H1 (cell line): ENCODE measurements at regions not wholly inside any gene's neighbourhood (a gene's known extent, or its start where the extent isn't known, plus 50 kb on each side); places are given as distances from the start of the nearest gene placed in this dataset.

Experiments
- CTCF ChIA-PET: fragments of 300-600 bp; sonication (Branson Sonifier 250); formaldehyde crosslinking; loops from one replicate; lab custom pipeline; 2021; ENCODE audit not compliant: partially characterized antibody; lab: Charles Lee
- POLR2A ChIA-PET: fragments of 300-600 bp; sonication (Branson Sonifier 250); formaldehyde crosslinking; loops from one replicate; lab custom pipeline; 2021; ENCODE audit warnings: inconsistent platforms; ENCODE audit not compliant: partially characterized antibody; lab: Charles Lee
- DNase-seq, 2 experiments: peaks; one replicate each; pipeline versions ENCODE4 v3.0.0 to v3.0.0-alpha.2; 2010 to 2022; ENCODE audit warnings: low spot score in 2 of 2, low read depth in 1 of 2, mixed read lengths in 1 of 2
- FAIRE-seq: peaks from 2 replicates; lab custom pipeline; 2011; peaks lifted over from hg19 to GRCh38; lab: Jason Lieb, UNC
- H2AFZ ChIP-seq: 2 replicates; pipeline ENCODE4 v1.8.1; 2012; ENCODE audit warnings: low read length, inconsistent platforms
- H2AK5ac ChIP-seq: 2 replicates; pipeline ENCODE4 v1.6.1; 2013; ENCODE audit warnings: low read depth, low read length
- H2BK120ac ChIP-seq: replicated peaks from 2 replicates; pipeline ENCODE3; 2013; ENCODE audit warnings: low read depth, low read length, inconsistent platforms
- H2BK12ac ChIP-seq: 2 replicates; pipeline ENCODE4 v1.6.1; 2013; ENCODE audit warnings: low read depth, low read length
- H2BK15ac ChIP-seq: 2 replicates; pipeline ENCODE4 v1.6.1; 2013; ENCODE audit warnings: low read length
- H2BK20ac ChIP-seq: 2 replicates; pipeline ENCODE4 v1.6.1; 2013; ENCODE audit warnings: low read length
- H2BK5ac ChIP-seq: 2 replicates; pipeline ENCODE4 v1.6.1; 2013; ENCODE audit warnings: low read depth, low read length
- H3K14ac ChIP-seq: 2 replicates; pipeline ENCODE4 v1.6.1; 2013; ENCODE audit warnings: inconsistent platforms; ENCODE audit not compliant: insufficient read length
- H3K18ac ChIP-seq: 2 replicates; pipeline ENCODE4 v1.6.1; 2013; ENCODE audit warnings: low read length; ENCODE audit errors: extremely low read depth
- H3K23ac ChIP-seq: 2 replicates; pipeline ENCODE4 v1.6.1; 2013; ENCODE audit warnings: inconsistent platforms; ENCODE audit not compliant: insufficient read length
- H3K23me2 ChIP-seq: 2 replicates; pipeline ENCODE4 v1.6.1; 2013; ENCODE audit warnings: low read depth, low read length
- H3K27ac ChIP-seq: 2 replicates; pipeline ENCODE4 v1.6.1; 2011; ENCODE audit warnings: low read depth, low read length, inconsistent platforms
- H3K27me3 ChIP-seq, 4 experiments: replicated peaks in 1 of 4; 1 replicate in 1 of 4; 2 replicates in 3 of 4; pipeline versions ENCODE4 v1.6.1 to v1.8.1; 2011 to 2013; ENCODE audit warnings: low read length in 3 of 4, mild to moderate bottlenecking in 3 of 4, inconsistent platforms in 2 of 4, mixed read lengths in 2 of 4, moderate library complexity in 1 of 4; ENCODE audit not compliant: control insufficient read depth in 3 of 4, insufficient read depth in 3 of 4; ENCODE audit errors: extremely low read depth in 1 of 4
- H3K36me3 ChIP-seq, 4 experiments: 2 replicates each; pipeline versions ENCODE4 v1.6.1 to v1.8.1; 2011 to 2013; ENCODE audit warnings: mild to moderate bottlenecking in 4 of 4, low read length in 3 of 4, moderate library complexity in 2 of 4, control low read depth in 1 of 4, inconsistent platforms in 1 of 4; ENCODE audit not compliant: insufficient read depth in 4 of 4, control insufficient read depth in 2 of 4
- H3K4ac ChIP-seq: replicated peaks from 2 replicates; pipeline ENCODE3; 2013; ENCODE audit warnings: low read length, low read depth, mixed read lengths, inconsistent platforms; ENCODE audit not compliant: insufficient read length
- H3K4me1 ChIP-seq, 4 experiments: replicated peaks in 1 of 4; 1 replicate in 1 of 4; 2 replicates in 3 of 4; pipeline versions ENCODE4 v1.6.1 to v1.8.1; 2011 to 2013; ENCODE audit warnings: low read length in 3 of 4, inconsistent platforms in 2 of 4, mixed read lengths in 1 of 4; ENCODE audit not compliant: insufficient read depth in 4 of 4, control insufficient read depth in 3 of 4
- H3K4me2 ChIP-seq, 2 experiments: 2 replicates each; pipeline versions ENCODE4 v1.6.1 to v1.8.1; 2011 to 2013; ENCODE audit warnings: low read depth in 2 of 2, low read length in 2 of 2, control low read depth in 1 of 2, inconsistent platforms in 1 of 2, mild to moderate bottlenecking in 1 of 2; ENCODE audit not compliant: insufficient read depth in 1 of 2
- H3K4me3 ChIP-seq, 4 experiments: fragments of 200-600, 300-600 bp in 1 of 4; sonication (generic), shearing (Covaris generic), sonication (Bioruptor Twin) in 1 of 4; 2 replicates each; pipeline versions ENCODE4 v1.5.1 to v1.8.1; 2011 to 2016; ENCODE audit warnings: low read length in 4 of 4, low read depth in 3 of 4, control low read depth in 2 of 4, inconsistent platforms in 2 of 4, mild to moderate bottlenecking in 2 of 4, mixed read lengths in 1 of 4, moderate library complexity in 1 of 4; ENCODE audit not compliant: insufficient read depth in 2 of 4; ENCODE audit errors: extremely low read depth in 1 of 4
- H3K56ac ChIP-seq: replicated peaks from 2 replicates; pipeline ENCODE3; 2013; ENCODE audit warnings: low read depth, mild to moderate bottlenecking, mixed read lengths, low read length, inconsistent platforms; ENCODE audit not compliant: insufficient read length
- H3K79me1 ChIP-seq: 2 replicates; pipeline ENCODE4 v1.6.1; 2013; ENCODE audit warnings: low read depth, low read length, control low read depth
- H3K79me2 ChIP-seq, 2 experiments: 2 replicates each; pipeline versions ENCODE4 v1.6.1 to v1.8.1; 2012 to 2013; ENCODE audit warnings: low read length in 2 of 2, mild to moderate bottlenecking in 2 of 2, inconsistent platforms in 1 of 2; ENCODE audit not compliant: insufficient read depth in 2 of 2, control insufficient read depth in 1 of 2
- H3K9ac ChIP-seq, 4 experiments: replicated peaks in 1 of 4; 1 replicate in 1 of 4; 2 replicates in 3 of 4; pipeline versions ENCODE4 v1.6.1 to v1.8.1; 2011 to 2013; ENCODE audit warnings: low read depth in 3 of 4, low read length in 3 of 4, control low read depth in 2 of 4, mild to moderate bottlenecking in 2 of 4, moderate library complexity in 2 of 4, inconsistent platforms in 1 of 4; ENCODE audit errors: extremely low read depth in 1 of 4
- H3K9me3 ChIP-seq, 2 experiments: 2 replicates each; pipeline versions ENCODE4 v1.6.1 to v1.8.1; 2012 to 2013; ENCODE audit warnings: mild to moderate bottlenecking in 2 of 2, moderate library complexity in 2 of 2, control low read depth in 1 of 2, inconsistent platforms in 1 of 2, low read depth in 1 of 2, low read length in 1 of 2, mixed read lengths in 1 of 2; ENCODE audit not compliant: insufficient read depth in 2 of 2
- H4K20me1 ChIP-seq, 2 experiments: replicated peaks in 1 of 2; 2 replicates each; pipeline versions ENCODE3 to v1.8.1; 2011 to 2013; ENCODE audit warnings: inconsistent platforms in 2 of 2, low read length in 2 of 2, mild to moderate bottlenecking in 1 of 2; ENCODE audit not compliant: insufficient read depth in 2 of 2, control insufficient read depth in 1 of 2
- H4K5ac ChIP-seq: 2 replicates; pipeline ENCODE4 v1.6.1; 2013; ENCODE audit warnings: low read length, low read depth, mixed read lengths, inconsistent platforms; ENCODE audit not compliant: insufficient read length
- H4K8ac ChIP-seq: 2 replicates; pipeline ENCODE4 v1.8.0; 2013; ENCODE audit warnings: mild to moderate bottlenecking, moderate library complexity, low read length, inconsistent platforms; ENCODE audit not compliant: insufficient read depth; ENCODE audit errors: extremely low read depth
- H4K91ac ChIP-seq: replicated peaks from 2 replicates; pipeline ENCODE3; 2013; ENCODE audit warnings: low read length, mixed read lengths, inconsistent platforms; ENCODE audit not compliant: insufficient read length
- TAF1 ChIP-seq: IDR thresholded peaks from 2 replicates; pipeline ENCODE4 v1.6.1; 2011; ENCODE audit warnings: mild to moderate bottlenecking, low read depth, low read length
- WGBS, 2 experiments: shearing (Covaris generic) in 1 of 2; methylation state at CpG; one replicate each; pipeline versions ENCODE4 v1.1.6 to v1.1.7; 2013 to 2015; ENCODE audit warnings: low lambda C conversion rate in 2 of 2, mixed read lengths in 2 of 2, inconsistent platforms in 1 of 2, low coverage in 1 of 2, missing lambda C conversion rate in 1 of 2; ENCODE audit not compliant: insufficient replicate concordance in 2 of 2, insufficient coverage in 1 of 2, insufficient read length in 1 of 2; ENCODE audit errors: extremely low coverage in 1 of 2, missing lambda C conversion rate in 1 of 2; 5-methylcytosine and 5-hydroxymethylcytosine counted together

- Histone ChIP-seq H2BK15ac (no peak overlapping the region), H3K14ac (no peak overlapping the region), H3K79me2 (no peaks in the 10 kb centered on the region), H2BK120ac (no peak overlapping the region), H4K91ac (no peak overlapping the region), H2AFZ (no peak overlapping the region), H3K18ac (no peak overlapping the region), H4K20me1 (no peaks in the 10 kb centered on the region), H3K23me2 (no peaks in the 10 kb centered on the region), H3K36me3 (no peaks in the 10 kb centered on the region), H2BK5ac (no peak overlapping the region), H3K9ac (no peak overlapping the region), H3K27me3 (no peaks in the 10 kb centered on the region), H3K4me2 (no peak overlapping the region), H4K8ac (no peak overlapping the region), H2BK20ac (no peak overlapping the region), H3K4me1 (no peaks in the 10 kb centered on the region), H4K5ac (no peak overlapping the region), H2BK12ac (no peak overlapping the region), H3K9me3 (peaks cover 0 to 2% of the 10 kb centered on the region in 2 experiments; a peak in 1 of 4 replicates), H3K27ac (no peak overlapping the region), H3K79me1 (no peaks in the 10 kb centered on the region), H3K4me3 (no peak overlapping the region), H3K56ac (no peak overlapping the region), H3K4ac (no peak overlapping the region), H2AK5ac (no peak overlapping the region), H3K23ac (no peak overlapping the region)
- ChIA-PET CTCF (interaction anchor here (1.0 to 1.5 kb wide), 3 partner anchors 8 to 30 kb away, joined by 3 read pairs; no protein-coding TSS in a partner anchor), POLR2A (no interaction called here)
- WGBS, 2 experiments = 90% methylated on average over 5 of the region's 5 CpGs; no CpG with 5 or more reads in 1 of the 2 experiments
- TF ChIP-seq TAF1 = no peak
- no peak for FAIRE-seq
- no peak for DNase-seq
Observed at GRCh38 chr2:213216461-213216860, 65.0 kb upstream of the IKZF2 start.
